RWPE2 (cell line): ENCODE measurements at regions not wholly inside any gene's neighbourhood (a gene's known extent, or its start where the extent isn't known, plus 50 kb on each side); places are given as distances from the start of the nearest gene placed in this dataset.
"Not testable (repeated sequence)": the region's sequence is repeated elsewhere in the genome, so short reads cannot be mapped to it uniquely, and the experiment has no call there.

ENCODE experiments used
- ATAC-seq: fragments of 200-7000 bp; cut with Tn5 transposase; 3 replicates; pipeline ENCODE4 v1.9.1; 2021; ENCODE audit warnings: low read depth
- DNase-seq: peaks from one replicate; pipeline ENCODE4 v3.0.0-alpha.2; 2020; ENCODE audit warnings: low spot score
- H3K27ac ChIP-seq: fragments of 450-650 bp; 2 replicates; pipeline ENCODE4 v1.5.1; 2017; ENCODE audit warnings: mild to moderate bottlenecking; ENCODE audit not compliant: poor library complexity, severe bottlenecking
- H3K27me3 ChIP-seq: fragments of 250-450 bp; sonication (Bioruptor Pico); 2 replicates; pipeline ENCODE4 v1.5.1; 2021; ENCODE audit warnings: mild to moderate bottlenecking, moderate library complexity; ENCODE audit not compliant: insufficient read depth, poor library complexity, severe bottlenecking
- H3K36me3 ChIP-seq: fragments of 250-450 bp; sonication (Bioruptor Pico); 2 replicates; pipeline ENCODE4 v1.5.1; 2020; ENCODE audit warnings: low read depth, mild to moderate bottlenecking, moderate library complexity
- H3K4me1 ChIP-seq: fragments of 250-450 bp; sonication (Bioruptor Pico); 2 replicates; pipeline ENCODE4 v1.5.1; 2021; ENCODE audit warnings: mild to moderate bottlenecking, moderate library complexity; ENCODE audit not compliant: insufficient read depth, poor library complexity, severe bottlenecking
- H3K4me3 ChIP-seq: fragments of 250-450 bp; sonication (Bioruptor Pico); 2 replicates; pipeline ENCODE4 v1.5.1; 2021; ENCODE audit warnings: mild to moderate bottlenecking, moderate library complexity; ENCODE audit not compliant: severe bottlenecking
- H3K9me3 ChIP-seq: fragments of 250-450 bp; sonication (Bioruptor Pico); 2 replicates; pipeline ENCODE4 v1.5.1; 2021; ENCODE audit warnings: mild to moderate bottlenecking, moderate library complexity; ENCODE audit not compliant: severe bottlenecking
- TF ChIP-seq, protein P1 (sequence below): fragments of 450-650 bp; IDR thresholded peaks from one replicate; pipeline ENCODE4 v1.5.1; 2017; ENCODE audit warnings: mild to moderate bottlenecking, moderate library complexity; ENCODE audit not compliant: poor library complexity, severe bottlenecking

DNA sequence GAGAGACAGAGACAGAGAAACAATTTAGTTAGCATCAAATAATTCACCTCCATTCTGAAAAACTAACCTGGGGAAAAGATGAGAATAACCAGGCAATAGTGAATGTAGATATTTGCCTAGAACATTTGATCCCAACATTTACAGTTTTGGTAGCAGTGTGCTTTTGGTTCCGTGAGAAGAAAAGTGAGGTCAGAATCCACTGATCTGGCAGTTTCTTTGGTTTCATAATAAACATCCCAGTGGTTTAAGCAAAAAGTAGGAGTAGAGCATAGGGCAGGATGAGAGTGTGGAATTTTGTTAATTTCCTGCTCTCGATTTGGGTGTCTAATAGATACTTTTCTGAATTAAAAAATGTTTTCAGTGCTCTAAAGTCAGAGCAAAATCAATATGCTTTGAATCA lies 887.0 kb downstream of the NR2F1-AS1 start:
- Histone ChIP-seq H3K4me1 (no peaks in the 10 kb centered on the region), H3K27me3 (no peaks in the 10 kb centered on the region), H3K27ac (no peak overlapping the region), H3K4me3 (no peak overlapping the region), H3K36me3 (no peaks in the 10 kb centered on the region), H3K9me3 (no peaks in the 10 kb centered on the region)
- no peak for DNase-seq
- TF ChIP-seq, protein P1, sequence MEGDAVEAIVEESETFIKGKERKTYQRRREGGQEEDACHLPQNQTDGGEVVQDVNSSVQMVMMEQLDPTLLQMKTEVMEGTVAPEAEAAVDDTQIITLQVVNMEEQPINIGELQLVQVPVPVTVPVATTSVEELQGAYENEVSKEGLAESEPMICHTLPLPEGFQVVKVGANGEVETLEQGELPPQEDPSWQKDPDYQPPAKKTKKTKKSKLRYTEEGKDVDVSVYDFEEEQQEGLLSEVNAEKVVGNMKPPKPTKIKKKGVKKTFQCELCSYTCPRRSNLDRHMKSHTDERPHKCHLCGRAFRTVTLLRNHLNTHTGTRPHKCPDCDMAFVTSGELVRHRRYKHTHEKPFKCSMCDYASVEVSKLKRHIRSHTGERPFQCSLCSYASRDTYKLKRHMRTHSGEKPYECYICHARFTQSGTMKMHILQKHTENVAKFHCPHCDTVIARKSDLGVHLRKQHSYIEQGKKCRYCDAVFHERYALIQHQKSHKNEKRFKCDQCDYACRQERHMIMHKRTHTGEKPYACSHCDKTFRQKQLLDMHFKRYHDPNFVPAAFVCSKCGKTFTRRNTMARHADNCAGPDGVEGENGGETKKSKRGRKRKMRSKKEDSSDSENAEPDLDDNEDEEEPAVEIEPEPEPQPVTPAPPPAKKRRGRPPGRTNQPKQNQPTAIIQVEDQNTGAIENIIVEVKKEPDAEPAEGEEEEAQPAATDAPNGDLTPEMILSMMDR: no peak
- no peak for ATAC-seq

DNA sequence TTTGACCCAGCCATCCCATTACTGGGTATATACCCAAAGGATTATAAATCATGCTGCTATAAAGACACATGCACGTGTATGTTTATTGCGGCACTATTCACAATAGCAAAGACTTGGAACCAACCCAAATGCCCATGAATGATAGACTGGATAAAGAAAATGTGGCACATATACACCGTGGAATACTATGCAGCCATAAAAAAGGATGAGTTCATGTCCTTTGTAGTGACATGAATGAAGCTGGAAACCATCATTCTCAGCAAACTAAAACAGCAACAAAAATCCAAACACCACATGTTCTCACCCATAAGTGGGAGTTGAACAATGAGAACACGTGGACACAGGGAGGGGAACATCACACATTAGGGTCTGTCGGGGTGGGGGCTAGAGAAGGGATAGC lies 889.1 kb downstream of the NR2F1-AS1 start:
- ATAC-seq, H3K27ac ChIP-seq: not testable (repeated sequence)

DNA sequence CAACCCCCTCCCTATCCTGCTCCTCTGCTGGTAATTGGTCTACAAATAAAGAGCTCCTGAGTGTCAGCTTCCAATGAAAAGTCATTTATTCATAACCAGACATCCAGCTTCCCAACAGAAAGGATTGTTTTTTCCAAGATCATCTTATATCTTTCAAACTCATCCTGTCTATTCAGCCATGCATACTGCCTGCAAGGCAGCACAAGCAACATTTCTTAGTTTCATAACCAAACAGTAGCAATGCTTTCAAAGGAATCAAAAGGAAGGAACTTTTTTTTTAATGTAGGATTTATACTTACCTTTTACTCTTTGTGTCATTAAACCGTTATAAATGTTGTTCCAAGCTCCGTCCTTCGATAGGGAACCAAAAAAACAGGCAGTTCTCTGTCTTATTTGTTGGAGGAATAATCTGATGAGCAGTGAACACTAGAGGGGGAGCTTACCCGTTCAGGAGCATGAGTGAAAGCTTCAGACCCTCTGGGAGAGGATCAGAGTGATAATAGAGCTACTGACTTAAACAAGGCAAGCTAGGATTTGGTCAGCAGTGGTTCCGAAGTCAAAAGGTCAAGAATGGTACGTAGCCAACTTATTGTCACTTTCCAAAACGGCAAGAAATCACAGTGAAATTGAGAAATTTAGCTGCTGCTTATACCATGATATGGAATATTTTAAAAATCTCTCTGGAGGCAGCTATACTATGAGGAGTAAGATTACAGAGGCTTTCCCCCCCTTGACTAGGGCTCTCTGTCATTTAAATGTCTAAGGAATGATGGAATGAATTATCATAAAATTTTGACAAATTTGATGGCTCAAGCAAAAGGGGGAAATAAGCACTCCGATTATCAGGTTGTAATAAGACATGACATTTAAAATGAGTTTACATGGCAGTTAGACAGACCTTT lies 892.9 kb downstream of the NR2F1-AS1 start:
- H3K36me3 ChIP-seq: no peaks in the 10 kb centered on the region
- H3K4me1 ChIP-seq: no peaks in the 10 kb centered on the region
- H3K27me3 ChIP-seq: no peaks in the 10 kb centered on the region
- H3K27ac ChIP-seq: no peak overlapping the region
- no peak for DNase-seq
- TF ChIP-seq, protein P1: peak; percentile 66
- H3K9me3 ChIP-seq: no peaks in the 10 kb centered on the region
- peak; percentile 73 for ATAC-seq
- H3K4me3 ChIP-seq: no peak overlapping the region

More for the DNA sequence above, 889.1 kb downstream of the NR2F1-AS1 start:
- not testable (repeated sequence) for H3K4me1 ChIP-seq, H3K36me3 ChIP-seq, DNase-seq, H3K4me3 ChIP-seq, H3K27me3 ChIP-seq, H3K9me3 ChIP-seq

DNA sequence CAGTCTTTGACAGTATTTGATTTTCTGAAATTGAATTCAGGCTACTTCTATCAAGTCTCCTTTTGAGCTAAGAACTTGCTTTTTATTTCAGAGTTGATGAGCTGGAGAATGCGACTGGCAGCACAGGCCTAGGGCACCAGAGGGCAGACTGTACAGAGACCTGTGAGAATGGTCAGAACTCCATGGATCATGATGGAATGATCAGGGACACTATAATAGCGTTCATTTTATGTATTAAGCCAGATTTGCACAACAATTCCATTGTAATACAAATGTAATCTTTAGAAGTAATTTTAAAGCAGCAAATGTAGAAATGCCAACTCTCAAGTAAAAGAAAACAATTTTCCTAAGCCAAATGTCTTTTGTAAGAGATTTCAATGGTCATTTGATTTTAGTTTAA lies 902.4 kb downstream of the NR2F1-AS1 start:
- TF ChIP-seq, protein P1: peak; percentile 47
- Histone ChIP-seq H3K4me1 (no peaks in the 10 kb centered on the region), H3K36me3 (no peaks in the 10 kb centered on the region), H3K4me3 (no peak overlapping the region), H3K27ac (no peak overlapping the region), H3K9me3 (no peaks in the 10 kb centered on the region), H3K27me3 (no peaks in the 10 kb centered on the region)
- no peak for DNase-seq
- ATAC-seq: peak; percentile 51; the same call in 1 of the 3 replicates

DNA sequence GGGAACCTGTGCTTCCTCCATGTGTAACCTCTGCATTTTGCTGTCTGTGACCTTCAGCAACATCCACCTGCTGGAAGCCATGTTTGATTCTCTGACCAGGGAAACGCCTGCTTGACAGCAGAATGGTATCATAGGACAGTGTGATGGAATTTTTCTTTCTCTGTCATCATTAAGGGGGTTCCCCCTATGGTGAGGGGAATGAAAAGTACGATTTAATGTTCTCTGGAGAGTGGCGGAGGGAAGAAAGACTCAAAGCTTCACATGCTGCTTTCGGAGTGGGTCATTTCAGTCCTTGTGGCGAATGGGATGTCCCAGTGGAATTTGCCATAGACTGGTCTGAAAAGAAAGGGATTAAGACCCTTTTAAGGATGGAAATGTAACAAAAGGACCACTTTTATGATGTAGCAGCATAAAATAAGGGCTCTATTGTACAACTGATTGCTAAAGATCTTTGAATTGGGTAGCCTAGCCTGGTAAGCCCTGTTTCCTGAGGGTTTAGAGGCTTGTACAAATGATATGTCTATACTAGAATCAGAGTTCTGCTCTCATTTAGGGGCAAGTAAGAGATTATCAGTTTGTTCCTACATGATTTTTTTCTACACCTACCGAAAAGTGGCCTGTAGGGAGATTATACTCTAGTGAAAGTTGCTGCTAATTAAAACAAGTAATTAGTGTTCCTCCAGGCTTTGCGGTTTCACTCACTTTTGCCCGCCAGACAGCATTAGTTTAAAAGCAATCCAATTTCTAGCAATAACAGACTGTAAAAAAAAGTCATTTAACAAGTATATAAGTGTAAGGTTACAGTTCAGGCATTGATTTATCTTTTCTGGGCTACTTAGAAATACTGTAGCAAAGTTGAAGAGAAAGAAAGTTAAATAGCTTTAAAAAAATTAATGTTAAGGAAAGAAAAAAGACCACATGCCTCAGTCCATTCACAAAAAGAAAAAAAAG lies 904.5 kb downstream of the NR2F1-AS1 start:
- DNase-seq (no peak), ATAC-seq (no peak)
- no peak overlapping the region for H3K27ac ChIP-seq
- no peaks in the 10 kb centered on the region for H3K27me3 ChIP-seq
- no peaks in the 10 kb centered on the region for H3K4me1 ChIP-seq
- no peaks in the 10 kb centered on the region for H3K36me3 ChIP-seq
- H3K4me3 ChIP-seq: no peak overlapping the region
- no peaks in the 10 kb centered on the region for H3K9me3 ChIP-seq
- TF ChIP-seq, protein P1: no peak
